Activated CD4-positive, alpha-beta T cell treated with anti-CD3 and anti-CD28 coated beads, Interleukin-2, amount 10 ng/mL, durations not matched to agents 7 days and 5 days (primary cell): ENCODE measurements at regions not wholly inside any gene's neighbourhood (a gene's known extent, or its start where the extent isn't known, plus 50 kb on each side); places are given as distances from the start of the nearest gene placed in this dataset.
"Not testable (repeated sequence)": the region's sequence is repeated elsewhere in the genome, so short reads cannot be mapped to it uniquely, and the experiment has no call there.

Experiments used
- CTCF ChIA-PET: fragments of 350-600 bp; sonication (Branson Sonifier 250); formaldehyde crosslinking; loops from one replicate; lab custom pipeline; 2021; ENCODE audit warnings: antibody characterized with exemption; lab: Charles Lee
- POLR2A ChIA-PET: fragments of 350-600 bp; sonication (Branson Sonifier 250); formaldehyde crosslinking; loops from one replicate; lab custom pipeline; 2021; ENCODE audit warnings: antibody characterized with exemption; lab: Charles Lee
- DNase-seq: peaks from one replicate; pipeline ENCODE4 v3.0.0-alpha.2; 2020
- H3K27ac Mint-ChIP-seq: one replicate; pipeline ENCODE4 v1.8.0; 2021; ENCODE audit warnings: mild to moderate bottlenecking, moderate library complexity, mixed read lengths
- H3K27me3 Mint-ChIP-seq: one replicate; pipeline ENCODE4 v1.8.0; 2021; ENCODE audit warnings: mixed read lengths
- H3K36me3 Mint-ChIP-seq: one replicate; pipeline ENCODE4 v1.8.0; 2021; ENCODE audit warnings: low read depth, mixed read lengths
- H3K4me1 Mint-ChIP-seq: one replicate; pipeline ENCODE4 v1.8.0; 2021; ENCODE audit warnings: mixed read lengths
- H3K4me3 Mint-ChIP-seq: one replicate; pipeline ENCODE4 v1.8.0; 2021; ENCODE audit warnings: mild to moderate bottlenecking, moderate library complexity, mixed read lengths
- H3K9me3 Mint-ChIP-seq: one replicate; pipeline ENCODE4 v1.8.0; 2021; ENCODE audit warnings: mixed read lengths

- Mint-ChIP-seq H3K27me3 (no peaks in the 10 kb centered on the region), H3K36me3 (no peaks in the 10 kb centered on the region), H3K27ac (no peak overlapping the region), H3K4me1 (no peaks in the 10 kb centered on the region), H3K9me3 (peaks cover 2% of the 10 kb centered on the region), H3K4me3 (no peak overlapping the region)
- no peak for DNase-seq
- POLR2A ChIA-PET: no interaction called here
- CTCF ChIA-PET: no interaction called here
These were observed 1301.4 kb downstream of the PLA2G4A start for GRCh38 chr1:188129856-188130838.

GRCh38 chr1:188137221-188137620 is 1308.5 kb downstream of the PLA2G4A start:
- H3K27me3 Mint-ChIP-seq: no peaks in the 10 kb centered on the region
- H3K4me3 Mint-ChIP-seq: no peak overlapping the region
- H3K27ac Mint-ChIP-seq: no peak overlapping the region
- no peak for DNase-seq
- ChIA-PET CTCF (no interaction called here), POLR2A (no interaction called here)
- H3K9me3 Mint-ChIP-seq: peaks cover 5% of the 10 kb centered on the region
- H3K4me1 Mint-ChIP-seq: no peaks in the 10 kb centered on the region
- H3K36me3 Mint-ChIP-seq: no peaks in the 10 kb centered on the region

DNA sequence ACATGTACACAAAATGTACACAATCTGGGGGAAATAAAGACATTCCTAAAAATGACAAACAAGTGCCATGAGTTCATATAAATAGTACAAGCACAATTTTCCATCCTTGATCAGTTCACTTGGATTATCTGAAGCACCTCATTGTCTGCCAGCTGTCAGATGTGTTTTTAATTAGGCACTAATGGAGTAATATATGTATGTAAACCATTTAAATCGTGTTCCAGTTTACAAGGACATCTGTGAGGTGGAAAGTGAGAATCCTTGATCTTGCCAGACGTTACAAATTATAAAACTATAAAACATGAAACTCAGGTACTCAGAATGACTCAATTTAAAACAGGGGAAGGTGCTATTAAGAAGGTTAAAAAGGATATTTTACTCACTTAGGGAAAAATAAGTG is 1312.2 kb downstream of the PLA2G4A start:
- H3K4me3 Mint-ChIP-seq: no peak overlapping the region
- no peaks in the 10 kb centered on the region for H3K4me1 Mint-ChIP-seq
- DNase-seq: no peak
- H3K27ac Mint-ChIP-seq: no peak overlapping the region
- CTCF ChIA-PET: no interaction called here
- H3K9me3 Mint-ChIP-seq: peaks cover 6% of the 10 kb centered on the region
- no peaks in the 10 kb centered on the region for H3K27me3 Mint-ChIP-seq
- POLR2A ChIA-PET: no interaction called here
- H3K36me3 Mint-ChIP-seq: no peaks in the 10 kb centered on the region

DNA sequence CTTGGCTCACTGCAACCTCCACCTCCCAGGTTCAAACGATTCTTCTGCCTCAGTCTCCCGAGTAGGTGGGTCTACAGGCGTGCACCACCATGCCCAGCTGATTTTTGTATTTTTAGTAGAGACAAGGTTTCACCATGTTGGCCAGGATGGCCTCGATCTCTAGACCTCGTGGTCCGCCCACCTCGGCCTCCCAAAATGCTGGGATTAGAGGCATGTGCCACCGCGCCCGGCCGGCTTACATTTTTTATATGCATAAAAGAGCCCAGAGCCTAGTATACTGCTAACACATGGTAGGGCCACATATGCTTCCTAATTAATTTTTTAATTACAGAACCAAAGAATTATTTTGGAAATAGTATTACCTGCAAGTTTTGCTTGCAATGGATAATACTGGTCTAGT is 1325.4 kb downstream of the PLA2G4A start:
- no peak for DNase-seq
- no peak overlapping the region for H3K4me3 Mint-ChIP-seq
- POLR2A ChIA-PET: no interaction called here
- no peaks in the 10 kb centered on the region for H3K36me3 Mint-ChIP-seq
- no peak overlapping the region for H3K27ac Mint-ChIP-seq
- H3K27me3 Mint-ChIP-seq: no peaks in the 10 kb centered on the region
- no peaks in the 10 kb centered on the region for H3K4me1 Mint-ChIP-seq
- CTCF ChIA-PET: interaction anchor here (0.7 kb wide), 1 partner anchor 111 kb away, joined by 3 read pairs; no protein-coding TSS in a partner anchor
- no peaks in the 10 kb centered on the region for H3K9me3 Mint-ChIP-seq

DNA sequence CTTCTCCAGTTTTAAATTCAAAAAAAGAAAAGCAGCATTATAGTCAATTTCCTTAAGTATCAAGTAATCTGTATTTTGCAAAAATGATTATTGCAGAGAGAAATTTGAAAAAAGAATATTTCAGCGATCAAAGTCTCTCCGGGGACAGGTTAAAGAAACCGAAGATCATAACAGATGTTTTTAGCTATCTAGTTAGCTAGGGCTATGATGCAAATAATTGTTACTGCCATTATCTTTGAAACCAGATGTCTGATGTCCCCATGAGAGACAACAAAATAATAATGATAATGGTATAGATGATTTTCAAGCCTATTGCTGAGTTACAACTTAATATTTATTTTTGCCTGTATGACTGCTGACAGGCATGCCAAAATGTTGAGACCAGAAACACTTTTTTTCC is 1326.0 kb downstream of the PLA2G4A start:
- H3K4me1 Mint-ChIP-seq: no peaks in the 10 kb centered on the region
- H3K27me3 Mint-ChIP-seq: no peaks in the 10 kb centered on the region

GRCh38 chr1:188155261-188155660 is 1326.5 kb downstream of the PLA2G4A start:
- H3K27ac Mint-ChIP-seq: no peak overlapping the region
- DNase-seq: no peak
- H3K9me3 Mint-ChIP-seq: peaks cover 2% of the 10 kb centered on the region
- no peak overlapping the region for H3K4me3 Mint-ChIP-seq
- ChIA-PET CTCF (no interaction called here), POLR2A (no interaction called here)
- H3K4me1 Mint-ChIP-seq: no peaks in the 10 kb centered on the region
- no peaks in the 10 kb centered on the region for H3K36me3 Mint-ChIP-seq
- H3K27me3 Mint-ChIP-seq: no peaks in the 10 kb centered on the region

More for the DNA sequence above, 1326.0 kb downstream of the PLA2G4A start:
- H3K4me3 Mint-ChIP-seq: no peak overlapping the region
- H3K36me3 Mint-ChIP-seq: no peaks in the 10 kb centered on the region
- ChIA-PET CTCF (no interaction called here), POLR2A (no interaction called here)
- peaks cover 2% of the 10 kb centered on the region for H3K9me3 Mint-ChIP-seq
- H3K27ac Mint-ChIP-seq: no peak overlapping the region
- no peak for DNase-seq

GRCh38 chr1:188164459-188164858 is 1335.7 kb downstream of the PLA2G4A start:
- no peak overlapping the region for H3K27ac Mint-ChIP-seq
- no peaks in the 10 kb centered on the region for H3K36me3 Mint-ChIP-seq
- H3K4me1 Mint-ChIP-seq: no peaks in the 10 kb centered on the region
- ChIA-PET CTCF (no interaction called here), POLR2A (no interaction called here)
- H3K4me3 Mint-ChIP-seq: no peak overlapping the region
- H3K27me3 Mint-ChIP-seq: no peaks in the 10 kb centered on the region
- peaks cover under 1% of the 10 kb centered on the region for H3K9me3 Mint-ChIP-seq
- no peak for DNase-seq

DNA sequence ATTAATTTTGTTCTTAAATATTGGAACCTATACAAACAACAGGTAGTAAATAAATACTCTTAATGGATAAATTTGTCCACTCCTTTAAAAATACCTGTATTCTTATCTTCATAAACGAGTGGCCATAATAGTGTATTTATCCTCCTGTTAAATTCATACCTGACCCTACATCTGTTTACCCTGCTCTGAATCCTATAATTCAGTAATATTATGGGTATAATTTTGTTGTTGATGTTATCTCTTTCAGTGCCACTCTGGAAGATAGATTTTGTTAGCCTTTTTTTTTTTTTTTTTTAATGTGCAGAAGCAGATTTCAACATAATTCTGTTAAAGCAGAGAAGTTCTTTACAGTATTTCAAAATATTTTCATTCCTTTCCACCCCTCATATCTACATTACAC is 1337.9 kb downstream of the PLA2G4A start:
- no peaks in the 10 kb centered on the region for H3K4me1 Mint-ChIP-seq
- H3K9me3 Mint-ChIP-seq: no peaks in the 10 kb centered on the region
- no peak overlapping the region for H3K27ac Mint-ChIP-seq
- CTCF ChIA-PET: no interaction called here
- no peaks in the 10 kb centered on the region for H3K36me3 Mint-ChIP-seq
- no peaks in the 10 kb centered on the region for H3K27me3 Mint-ChIP-seq
- POLR2A ChIA-PET: no interaction called here
- DNase-seq: no peak
- no peak overlapping the region for H3K4me3 Mint-ChIP-seq

- no peaks in the 10 kb centered on the region for H3K4me1 Mint-ChIP-seq
- no peaks in the 10 kb centered on the region for H3K27me3 Mint-ChIP-seq
- ChIA-PET POLR2A (no interaction called here), CTCF (no interaction called here)
- no peaks in the 10 kb centered on the region for H3K9me3 Mint-ChIP-seq
- DNase-seq: no peak
- H3K27ac Mint-ChIP-seq: no peak overlapping the region
- H3K36me3 Mint-ChIP-seq: no peaks in the 10 kb centered on the region
- no peak overlapping the region for H3K4me3 Mint-ChIP-seq
These were observed 1341.2 kb downstream of the PLA2G4A start for GRCh38 chr1:188169971-188170370.

DNA sequence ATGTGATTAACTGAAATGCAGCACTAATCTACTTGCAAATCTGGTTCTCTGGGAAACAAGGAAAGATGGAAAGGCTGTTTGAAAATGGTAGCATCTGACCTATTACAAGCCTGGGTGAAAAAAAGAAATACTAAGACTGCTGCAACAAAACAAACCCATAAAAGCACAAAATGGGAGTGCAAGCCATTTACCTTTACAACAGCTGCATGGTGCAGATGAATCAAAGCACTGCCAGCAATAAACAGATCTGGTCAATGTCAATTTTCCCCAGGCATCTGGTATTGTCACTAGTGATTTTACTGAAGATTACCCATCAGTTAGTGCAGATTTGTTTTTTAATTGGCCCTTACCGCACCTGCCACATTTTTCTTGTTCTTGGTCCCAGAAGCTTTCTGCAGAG is 1341.7 kb downstream of the PLA2G4A start:
- POLR2A ChIA-PET: no interaction called here
- no peak for DNase-seq
- Mint-ChIP-seq H3K27me3 (no peaks in the 10 kb centered on the region), H3K36me3 (no peaks in the 10 kb centered on the region), H3K27ac (no peak overlapping the region), H3K9me3 (no peaks in the 10 kb centered on the region), H3K4me1 (no peaks in the 10 kb centered on the region), H3K4me3 (no peak overlapping the region)
- CTCF ChIA-PET: no interaction called here

- no peak overlapping the region for H3K27ac Mint-ChIP-seq
- ChIA-PET POLR2A (no interaction called here), CTCF (no interaction called here)
- no peak for DNase-seq
- no peak overlapping the region for H3K4me3 Mint-ChIP-seq
- H3K27me3 Mint-ChIP-seq: no peaks in the 10 kb centered on the region
- no peaks in the 10 kb centered on the region for H3K9me3 Mint-ChIP-seq
- no peaks in the 10 kb centered on the region for H3K36me3 Mint-ChIP-seq
- H3K4me1 Mint-ChIP-seq: no peaks in the 10 kb centered on the region
These were observed 1342.2 kb downstream of the PLA2G4A start for GRCh38 chr1:188170935-188171334.

DNA sequence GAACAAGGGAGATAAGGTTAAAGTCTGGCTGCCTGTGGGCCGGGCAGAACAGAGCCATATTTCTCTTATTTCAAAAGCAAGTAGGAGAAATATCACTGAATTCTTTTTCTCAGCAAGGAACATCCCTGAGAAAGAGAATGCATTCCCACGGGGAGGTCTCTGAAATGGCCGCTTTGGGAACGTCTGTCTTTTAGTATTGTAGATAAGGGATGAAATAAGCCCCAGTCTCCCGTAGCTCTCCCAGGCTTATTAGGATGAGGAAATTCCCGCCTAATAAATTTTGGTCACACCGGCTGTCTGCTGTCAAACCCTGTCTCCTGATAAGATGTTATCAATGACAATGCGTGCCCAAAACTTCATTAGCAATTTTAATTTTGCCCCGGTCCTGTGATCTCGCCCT is 1353.3 kb downstream of the PLA2G4A start:
- H3K27me3 Mint-ChIP-seq, H3K27ac Mint-ChIP-seq, H3K4me3 Mint-ChIP-seq, POLR2A ChIA-PET, CTCF ChIA-PET, DNase-seq, H3K36me3 Mint-ChIP-seq, H3K4me1 Mint-ChIP-seq: not testable (repeated sequence)
- H3K9me3 Mint-ChIP-seq: peaks cover 11% of the 10 kb centered on the region

- H3K4me3 Mint-ChIP-seq: no peak overlapping the region
- ChIA-PET POLR2A (no interaction called here), CTCF (no interaction called here)
- DNase-seq: no peak
- no peak overlapping the region for H3K27ac Mint-ChIP-seq
- no peaks in the 10 kb centered on the region for H3K36me3 Mint-ChIP-seq
- no peaks in the 10 kb centered on the region for H3K27me3 Mint-ChIP-seq
- H3K9me3 Mint-ChIP-seq: peaks cover 10% of the 10 kb centered on the region
- H3K4me1 Mint-ChIP-seq: no peaks in the 10 kb centered on the region
These were observed 1359.6 kb downstream of the PLA2G4A start for GRCh38 chr1:188188317-188188716.

DNA sequence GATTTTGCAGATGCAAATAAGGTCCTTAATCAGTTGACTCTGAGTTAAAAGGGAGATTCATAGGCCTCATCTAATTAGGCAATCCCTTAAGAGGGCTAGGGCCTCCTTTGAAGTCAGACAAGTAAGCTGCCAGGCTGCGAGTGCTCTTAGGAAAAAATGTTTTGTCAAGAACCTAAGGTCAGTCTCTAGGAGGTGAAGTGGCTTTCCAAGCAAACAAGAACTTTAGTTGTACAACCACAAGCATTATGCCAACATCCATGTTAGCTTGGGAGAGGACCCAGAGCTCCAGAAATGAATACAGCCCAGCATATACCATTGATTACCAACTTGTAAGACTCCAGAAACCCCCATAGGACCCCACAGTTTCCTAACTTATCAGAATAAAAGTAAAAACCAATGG is 1366.2 kb downstream of the PLA2G4A start:
- peaks cover 4% of the 10 kb centered on the region for H3K9me3 Mint-ChIP-seq
- CTCF ChIA-PET: no interaction called here
- H3K36me3 Mint-ChIP-seq: no peaks in the 10 kb centered on the region

More for the DNA sequence above, 1366.2 kb downstream of the PLA2G4A start:
- Mint-ChIP-seq H3K27me3 (no peaks in the 10 kb centered on the region), H3K4me3 (no peak overlapping the region), H3K4me1 (no peaks in the 10 kb centered on the region), H3K27ac (no peak overlapping the region)
- DNase-seq: no peak
- POLR2A ChIA-PET: no interaction called here
